ENCODE measurements at regions not wholly inside any gene's neighbourhood (a gene's known extent, or its start where the extent isn't known, plus 50 kb on each side); places are given as distances from the start of the nearest gene placed in this dataset.
"Not testable (repeated sequence)": the region's sequence is repeated elsewhere in the genome, so short reads cannot be mapped to it uniquely, and the experiment has no call there.

GRCh38 chrX:26851981-26852380 is 611.2 kb downstream of the PPP4R3C start:
- no peak for DNase-seq

GRCh38 chrX:26848511-26848910 is 614.6 kb downstream of the PPP4R3C start:
- DNase-seq, result no peak

- no peak for DNase-seq
Measured at GRCh38 chrX:26845056-26845455, 618.1 kb downstream of the PPP4R3C start.

- no peak for DNase-seq
Measured at GRCh38 chrX:26822448-26822847, 606.5 kb downstream of the MAGEB5 start.

GRCh38 chrX:26789751-26790150 is 573.8 kb downstream of the MAGEB5 start:
- DNase-seq, result no peak

GRCh38 chrX:26788402-26788998 is 572.5 kb downstream of the MAGEB5 start:
- DNase-seq, result no peak

- DNase-seq, result peak; percentile 1
Measured at GRCh38 chrX:26783512-26784225, 567.7 kb downstream of the MAGEB5 start.

- no peak for DNase-seq
Measured at GRCh38 chrX:26778320-26778888, 562.4 kb downstream of the MAGEB5 start.

GRCh38 chrX:26762253-26762652 is 546.3 kb downstream of the MAGEB5 start:
- DNase-seq, result no peak

- DNase-seq, result not testable (repeated sequence)
Measured at GRCh38 chrX:26755760-26756159, 539.8 kb downstream of the MAGEB5 start.

- no peak for DNase-seq
Measured at GRCh38 chrX:26747877-26748276, 531.9 kb downstream of the MAGEB5 start.

GRCh38 chrX:26722666-26723428 is 506.9 kb downstream of the MAGEB5 start:
- no peak for DNase-seq

- no peak for DNase-seq
Measured at GRCh38 chrX:26672571-26672970, 456.6 kb downstream of the MAGEB5 start.

- no peak for DNase-seq
Measured at GRCh38 chrX:26670521-26670920, 454.6 kb downstream of the MAGEB5 start.

GRCh38 chrX:26664919-26665318 is 448.9 kb downstream of the MAGEB5 start:
- no peak for DNase-seq

GRCh38 chrX:26653050-26653449 is 437.1 kb downstream of the MAGEB5 start:
- no peak for DNase-seq

- no peak for DNase-seq
Measured at GRCh38 chrX:26651755-26652154, 435.8 kb downstream of the MAGEB5 start.

GRCh38 chrX:26649534-26649933 is 433.6 kb downstream of the MAGEB5 start:
- DNase-seq, result no peak

- DNase-seq, result no peak
Measured at GRCh38 chrX:26631385-26631784, 415.4 kb downstream of the MAGEB5 start.

GRCh38 chrX:26613956-26614355 is 398.0 kb downstream of the MAGEB5 start:
- DNase-seq, result no peak

GRCh38 chrX:26606971-26607370 is 391.0 kb downstream of the MAGEB5 start:
- no peak for DNase-seq

- DNase-seq, result no peak
Measured at GRCh38 chrX:26597981-26598380, 382.0 kb downstream of the MAGEB5 start.

GRCh38 chrX:26590849-26591248 is 374.9 kb downstream of the MAGEB5 start:
- DNase-seq, result no peak

GRCh38 chrX:26586570-26586969 is 370.6 kb downstream of the MAGEB5 start:
- no peak for DNase-seq

Data from stimulated activated CD4-positive, alpha-beta T cell treated with anti-CD3 and anti-CD28 coated beads, Interleukin-15, amount 100 ng/mL, for 24 hours (primary cell).